COLO829 (cell line): ENCODE measurements at regions not wholly inside any gene's neighbourhood (a gene's known extent, or its start where the extent isn't known, plus 50 kb on each side); places are given as distances from the start of the nearest gene placed in this dataset.
"Not testable (repeated sequence)": the region's sequence is repeated elsewhere in the genome, so short reads cannot be mapped to it uniquely, and the experiment has no call there.

Source experiments
- DNase-seq: peaks from one replicate; pipeline ENCODE4 v3.0.0; 2012; ENCODE audit warnings: low spot score

GRCh38 chr4:134490863-134491262 is 289.3 kb upstream of the PABPC4L start:
- DNase-seq: no peak

GRCh38 chr4:134483514-134483913 is 281.9 kb upstream of the PABPC4L start:
- DNase-seq: not testable (repeated sequence)

GRCh38 chr4:134471569-134471968 is 270.0 kb upstream of the PABPC4L start:
- no peak for DNase-seq

- DNase-seq: no peak
These were observed 269.0 kb upstream of the PABPC4L start for GRCh38 chr4:134470544-134470943.

GRCh38 chr4:134465417-134465816 is 263.8 kb upstream of the PABPC4L start:
- peak; percentile 7 for DNase-seq

GRCh38 chr4:134463771-134464170 is 262.2 kb upstream of the PABPC4L start:
- peak; percentile 4 for DNase-seq

- no peak for DNase-seq
These were observed 225.2 kb upstream of the PABPC4L start for GRCh38 chr4:134426821-134427220.

- no peak for DNase-seq
These were observed 224.2 kb upstream of the PABPC4L start for GRCh38 chr4:134425756-134426155.

- DNase-seq: no peak
These were observed 221.2 kb upstream of the PABPC4L start for GRCh38 chr4:134422776-134423175.

GRCh38 chr4:134421734-134422133 is 220.1 kb upstream of the PABPC4L start:
- no peak for DNase-seq

- DNase-seq: no peak
These were observed 207.3 kb upstream of the PABPC4L start for GRCh38 chr4:134408897-134409296.

GRCh38 chr4:134401798-134402197 is 200.2 kb upstream of the PABPC4L start:
- no peak for DNase-seq

GRCh38 chr4:134393592-134393991 is 192.0 kb upstream of the PABPC4L start:
- DNase-seq: no peak

- DNase-seq: no peak
These were observed 188.7 kb upstream of the PABPC4L start for GRCh38 chr4:134390319-134390718.

- no peak for DNase-seq
These were observed 186.8 kb upstream of the PABPC4L start for GRCh38 chr4:134388351-134388750.

GRCh38 chr4:134382478-134383227 is 181.1 kb upstream of the PABPC4L start:
- no peak for DNase-seq

- DNase-seq: no peak
These were observed 174.2 kb upstream of the PABPC4L start for GRCh38 chr4:134375775-134376174.

GRCh38 chr4:134365852-134366251 is 164.3 kb upstream of the PABPC4L start:
- DNase-seq: no peak

- DNase-seq: no peak
These were observed 163.3 kb upstream of the PABPC4L start for GRCh38 chr4:134364928-134365327.

- no peak for DNase-seq
These were observed 143.7 kb upstream of the PABPC4L start for GRCh38 chr4:134345244-134345643.

GRCh38 chr4:134343656-134344055 is 142.1 kb upstream of the PABPC4L start:
- DNase-seq: no peak

- DNase-seq: no peak
These were observed 141.5 kb upstream of the PABPC4L start for GRCh38 chr4:134343081-134343480.

- DNase-seq: no peak
These were observed 136.0 kb upstream of the PABPC4L start for GRCh38 chr4:134337574-134337973.

- no peak for DNase-seq
These were observed 127.2 kb upstream of the PABPC4L start for GRCh38 chr4:134328741-134329140.
